GM12872 (cell line): ENCODE measurements at regions not wholly inside any gene's neighbourhood (a gene's known extent, or its start where the extent isn't known, plus 50 kb on each side); places are given as distances from the start of the nearest gene placed in this dataset.

Experiments
- CTCF ChIP-seq: IDR thresholded peaks from 3 replicates; pipeline ENCODE4 v1.5.1; 2011; ENCODE audit warnings: low read depth, mild to moderate bottlenecking, low read length, moderate library complexity; ENCODE audit not compliant: insufficient read depth

GRCh38 chr2:78035804-78036203, 513.6 kb upstream of the LRRTM4 start:
- no peak for TF ChIP-seq CTCF

- TF ChIP-seq CTCF = no peak
Observed at GRCh38 chr2:78051480-78051879, 529.3 kb upstream of the LRRTM4 start.

- TF ChIP-seq CTCF = no peak
Observed at GRCh38 chr2:78056976-78057375, 534.8 kb upstream of the LRRTM4 start.

GRCh38 chr2:78061301-78061700, 539.1 kb upstream of the LRRTM4 start:
- no peak for TF ChIP-seq CTCF

- no peak for TF ChIP-seq CTCF
Observed at GRCh38 chr2:78061732-78062131, 539.6 kb upstream of the LRRTM4 start.

GRCh38 chr2:78063246-78064020, 541.3 kb upstream of the LRRTM4 start:
- no peak for TF ChIP-seq CTCF

GRCh38 chr2:78065366-78065765, 543.2 kb upstream of the LRRTM4 start:
- TF ChIP-seq CTCF = no peak

GRCh38 chr2:78068808-78069207, 546.6 kb upstream of the LRRTM4 start:
- no peak for TF ChIP-seq CTCF
